GM12872 (cell line): ENCODE measurements at regions not wholly inside any gene's neighbourhood (a gene's known extent, or its start where the extent isn't known, plus 50 kb on each side); places are given as distances from the start of the nearest gene placed in this dataset.

Experiments
- TF ChIP-seq, protein P1 (sequence below): IDR thresholded peaks from 3 replicates; pipeline ENCODE4 v1.5.1; 2011; ENCODE audit warnings: low read depth, mild to moderate bottlenecking, low read length, moderate library complexity; ENCODE audit not compliant: insufficient read depth

DNA sequence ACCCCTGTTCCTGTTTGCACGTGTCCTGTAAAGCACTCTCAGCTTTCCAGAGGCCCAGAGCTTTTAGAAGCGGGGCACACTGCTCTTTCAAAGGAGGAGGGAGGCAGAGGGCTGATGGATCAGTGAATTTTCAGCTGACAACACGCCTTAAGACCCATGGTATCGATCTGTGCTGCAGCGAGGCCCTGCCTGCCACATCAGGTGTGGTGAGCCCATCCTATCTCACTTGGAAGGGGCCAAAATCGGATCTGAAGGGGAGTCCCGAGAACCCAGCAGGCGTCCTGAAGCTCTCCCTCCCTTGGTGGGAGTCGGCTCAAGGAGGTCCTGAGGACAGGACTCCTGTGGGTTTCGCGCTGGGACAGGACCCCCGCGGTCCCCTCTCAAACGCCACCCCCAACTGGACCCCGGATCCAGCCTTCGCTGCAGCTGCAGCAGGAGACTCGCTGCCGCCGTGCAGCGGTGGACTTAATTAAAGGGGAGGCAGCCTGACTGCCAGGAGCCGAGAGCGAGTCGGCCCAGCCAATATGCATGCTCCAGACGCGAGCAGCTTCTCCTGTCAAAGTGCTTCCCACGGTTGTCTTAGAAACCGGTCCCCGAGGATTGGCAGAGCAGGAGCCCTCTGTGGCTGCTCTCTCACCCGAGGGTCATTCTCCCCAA, 580.0 kb upstream of the ZNF337 start:
- TF ChIP-seq, protein P1, sequence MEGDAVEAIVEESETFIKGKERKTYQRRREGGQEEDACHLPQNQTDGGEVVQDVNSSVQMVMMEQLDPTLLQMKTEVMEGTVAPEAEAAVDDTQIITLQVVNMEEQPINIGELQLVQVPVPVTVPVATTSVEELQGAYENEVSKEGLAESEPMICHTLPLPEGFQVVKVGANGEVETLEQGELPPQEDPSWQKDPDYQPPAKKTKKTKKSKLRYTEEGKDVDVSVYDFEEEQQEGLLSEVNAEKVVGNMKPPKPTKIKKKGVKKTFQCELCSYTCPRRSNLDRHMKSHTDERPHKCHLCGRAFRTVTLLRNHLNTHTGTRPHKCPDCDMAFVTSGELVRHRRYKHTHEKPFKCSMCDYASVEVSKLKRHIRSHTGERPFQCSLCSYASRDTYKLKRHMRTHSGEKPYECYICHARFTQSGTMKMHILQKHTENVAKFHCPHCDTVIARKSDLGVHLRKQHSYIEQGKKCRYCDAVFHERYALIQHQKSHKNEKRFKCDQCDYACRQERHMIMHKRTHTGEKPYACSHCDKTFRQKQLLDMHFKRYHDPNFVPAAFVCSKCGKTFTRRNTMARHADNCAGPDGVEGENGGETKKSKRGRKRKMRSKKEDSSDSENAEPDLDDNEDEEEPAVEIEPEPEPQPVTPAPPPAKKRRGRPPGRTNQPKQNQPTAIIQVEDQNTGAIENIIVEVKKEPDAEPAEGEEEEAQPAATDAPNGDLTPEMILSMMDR, result no peak

DNA sequence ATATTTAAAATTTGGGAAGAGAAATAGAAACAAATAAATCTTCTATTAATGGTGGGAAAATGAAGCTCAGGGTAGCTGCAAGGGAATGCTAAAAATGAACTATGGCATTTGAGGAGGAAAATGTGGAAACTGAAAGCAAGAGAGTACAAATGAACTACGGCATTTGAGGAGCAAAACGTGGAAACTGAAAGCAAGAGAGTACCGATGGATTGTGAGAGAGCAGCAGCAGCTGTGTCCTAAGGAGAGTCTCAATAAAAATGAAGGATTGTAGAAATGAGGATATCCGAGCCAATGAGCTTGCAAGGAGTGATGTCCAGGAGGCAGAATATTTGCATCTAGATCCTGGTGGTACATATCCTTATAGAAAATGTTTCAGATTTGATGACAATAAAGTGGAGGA, 547.1 kb upstream of the ZNF337 start:
- TF ChIP-seq, protein P1, result no peak

DNA sequence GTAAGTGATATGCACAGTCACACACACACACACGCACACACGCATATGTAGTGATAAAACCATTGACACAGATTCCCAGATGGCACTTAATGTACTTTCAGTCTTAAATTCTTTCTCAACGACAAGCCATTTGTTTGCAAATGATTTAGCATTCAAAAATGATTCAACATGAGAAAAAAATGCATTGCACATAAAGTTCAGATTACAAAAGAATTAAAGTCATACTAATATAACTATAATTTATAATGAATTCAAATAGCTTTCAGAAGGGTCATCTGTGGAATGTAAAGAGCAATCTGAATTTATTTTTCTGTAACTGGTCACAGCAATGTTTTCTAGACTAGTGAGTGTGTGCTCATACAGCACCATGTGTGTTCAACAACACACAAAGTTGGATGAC, 521.6 kb upstream of the ZNF337 start:
- TF ChIP-seq, protein P1, result no peak

DNA sequence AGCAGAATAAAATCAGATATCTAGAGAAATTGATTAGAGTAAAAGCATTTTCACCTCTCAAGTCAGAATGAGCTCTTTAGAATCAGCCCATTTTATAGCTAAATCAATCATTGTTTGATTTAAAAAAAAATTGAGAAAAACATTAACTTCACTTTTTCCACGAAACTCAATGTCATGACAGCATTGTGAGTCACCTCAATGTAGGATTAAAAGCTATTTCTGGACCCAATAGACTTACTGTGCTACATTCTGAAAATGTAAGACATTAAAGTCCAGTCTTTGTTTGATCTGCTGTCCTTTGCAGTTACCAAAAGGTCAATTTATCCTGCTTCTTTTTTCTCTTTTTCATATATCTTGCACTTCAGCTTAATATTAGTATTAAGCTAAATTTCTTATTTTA, 519.4 kb upstream of the ZNF337 start:
- TF ChIP-seq, protein P1, result no peak

DNA sequence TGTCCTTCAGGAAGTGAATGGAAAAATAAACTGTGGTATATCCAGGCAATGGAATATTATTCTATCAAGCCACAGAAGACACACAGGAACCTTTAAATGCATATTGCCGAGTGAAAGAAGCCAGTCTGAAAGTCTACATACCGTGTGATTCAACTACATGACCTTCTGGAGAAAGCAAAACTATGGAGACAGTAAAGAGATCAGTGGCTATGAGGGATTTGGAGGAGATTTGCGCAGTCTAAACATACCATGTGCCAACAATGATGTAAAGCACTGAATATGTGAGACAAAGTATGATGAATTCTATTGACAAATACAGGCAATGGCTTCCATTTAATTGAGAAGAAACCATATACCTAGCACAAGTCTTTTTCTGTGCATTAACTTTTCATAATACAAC, 518.3 kb upstream of the ZNF337 start:
- TF ChIP-seq, protein P1, result no peak

DNA sequence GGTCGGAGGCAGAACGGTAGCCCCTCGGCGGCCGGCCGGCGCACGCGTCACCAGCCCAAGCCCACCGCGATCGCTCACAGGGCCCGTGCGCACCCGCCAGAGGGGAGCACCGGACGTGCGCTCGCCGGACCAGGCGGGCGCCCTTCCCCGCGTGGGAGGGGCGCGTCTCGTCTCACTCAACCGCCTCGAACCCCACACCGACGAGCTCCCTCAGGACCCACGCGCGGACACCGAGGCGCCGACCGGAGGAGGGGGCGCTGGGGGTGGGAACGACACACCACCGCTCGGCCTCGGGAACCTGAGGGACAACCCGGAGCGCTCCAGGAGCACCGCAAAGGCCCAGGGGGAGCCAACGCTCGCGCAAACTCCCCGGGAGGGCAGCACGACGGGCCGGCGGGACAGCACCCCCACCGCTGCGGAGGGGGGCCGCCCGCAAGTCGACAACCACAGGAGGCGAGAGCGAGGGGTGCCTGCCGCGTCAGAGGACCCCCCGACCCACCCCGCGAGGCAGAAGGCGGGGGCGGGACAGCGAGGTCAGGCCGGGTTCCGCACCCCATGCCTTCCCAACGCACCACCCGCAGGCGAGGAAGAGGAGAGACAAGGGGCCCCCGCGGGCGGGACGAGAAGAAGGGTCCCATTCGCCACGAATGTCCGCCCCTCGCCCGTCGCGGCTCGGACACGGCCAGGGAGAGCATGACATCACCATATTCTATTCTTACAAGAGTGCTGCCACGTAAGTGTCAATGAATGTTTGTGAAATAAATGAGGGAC, 512.7 kb upstream of the ZNF337 start:
- TF ChIP-seq, protein P1, result no peak

DNA sequence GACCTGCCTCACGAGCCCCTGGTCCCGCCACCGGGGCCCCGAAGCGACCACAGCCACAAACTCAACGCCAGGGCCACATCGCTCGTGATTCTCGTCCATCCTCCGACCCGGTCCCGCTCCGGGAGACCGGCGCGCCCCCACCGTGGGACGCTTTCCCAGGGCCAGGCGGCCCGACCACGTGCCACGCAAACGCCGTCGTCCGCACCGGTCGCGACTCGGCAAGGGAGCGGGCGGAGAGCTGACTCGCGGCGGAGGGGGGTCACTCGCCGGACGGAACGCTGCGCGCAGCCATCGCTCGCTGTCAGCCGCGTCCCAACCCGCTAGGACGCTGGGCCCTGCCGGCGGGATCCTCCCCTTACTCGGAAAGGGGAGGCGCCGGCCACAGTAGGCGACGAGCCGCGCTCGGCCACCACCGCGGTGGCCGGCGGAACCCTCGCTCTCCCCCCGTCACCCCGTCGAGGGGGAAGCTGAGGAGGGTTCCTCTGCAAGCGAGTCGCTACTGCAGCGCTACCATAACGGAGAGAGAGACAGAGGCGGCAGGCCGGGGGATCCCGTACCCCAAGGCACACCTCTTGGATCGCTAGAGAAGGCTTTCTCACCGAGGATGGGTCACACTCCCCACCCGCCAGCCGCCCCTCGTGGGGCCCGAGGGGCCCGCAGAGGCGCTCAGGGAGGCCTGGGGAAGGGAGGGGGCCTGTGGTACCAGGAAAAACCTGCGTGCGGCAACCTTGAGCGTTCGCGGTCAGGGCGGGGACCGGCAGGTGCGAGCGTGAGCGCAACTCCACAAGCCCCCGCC, 511.8 kb upstream of the ZNF337 start:
- TF ChIP-seq, protein P1, result no peak
